ENCODE measurements at regions not wholly inside any gene's neighbourhood (a gene's known extent, or its start where the extent isn't known, plus 50 kb on each side); places are given as distances from the start of the nearest gene placed in this dataset.

DNA sequence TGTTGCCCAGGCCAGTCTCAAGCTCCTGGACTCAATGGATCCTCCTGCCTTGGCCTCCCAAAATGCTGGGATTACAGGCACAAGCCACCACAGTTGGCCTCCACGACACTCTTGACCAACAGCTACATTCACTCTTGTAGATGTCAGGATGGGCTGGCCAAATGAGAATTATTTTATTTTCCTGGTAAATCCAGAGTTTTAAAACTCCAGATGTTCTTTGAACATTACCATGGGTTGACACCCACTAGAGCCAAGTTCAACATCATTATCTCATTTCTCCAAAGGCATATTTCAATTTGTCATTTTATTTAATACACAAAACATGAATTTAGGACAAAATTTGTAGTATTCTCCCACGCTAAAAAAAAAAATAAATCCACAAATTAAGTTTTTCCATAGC lies 56.5 kb upstream of the FOXN3 start:
- no peaks in the 10 kb centered on the region for H3K9me1 ChIP-seq (ENCODE audit: control insufficient read depth, insufficient read depth, low read length)
- ATAC-seq, result no peak
- no peaks in the 10 kb centered on the region for H3K27me3 ChIP-seq (ENCODE audit: control insufficient read depth in 2 of 2, insufficient read depth in 2 of 2, low read length in 2 of 2)
- no peak for FAIRE-seq
- CTCF ChIA-PET (ENCODE audit: low intra/inter-chr PET ratio), result no interaction called here
- TF ChIP-seq PRMT5 (CRISPR knock-in tag; IDR thresholded peaks at IDR 0.05) (no peak), JUNB (CRISPR knock-in tag; conservative IDR thresholded peaks at IDR 0.05) (no peak), ZNF57 (CRISPR knock-in tag; IDR thresholded peaks at IDR 0.05) (no peak), ILK (tag; IDR thresholded peaks at IDR 0.05; ENCODE audit: borderline replicate concordance, low read depth) (no peak), FOXP1 (CRISPR knock-in tag; IDR thresholded peaks at IDR 0.05) (no peak)
- H2AFZ ChIP-seq (ENCODE audit: low read depth, low read length), result no peak overlapping the region
- no peaks in the 10 kb centered on the region for H3K79me2 ChIP-seq (ENCODE audit: control insufficient read depth, insufficient read depth, low read length)
- H3K36me3 ChIP-seq (ENCODE audit: control insufficient read depth, insufficient read depth, low read length), result no peaks in the 10 kb centered on the region
- WGBS (ENCODE audit: insufficient coverage, low coverage, missing lambda C conversion rate), result 0% methylated on average over 2 of the region's 2 CpGs
- H3K9me3 ChIP-seq (replicated peaks; ENCODE audit: control insufficient read depth, insufficient read depth, low read depth, low read length), result no peaks in the 10 kb centered on the region
- no peak for DNase-seq (ENCODE audit: extremely low read depth in 1 of 4, low spot score in 3 of 4)
- peaks cover 5 to 22% of the 10 kb centered on the region in 2 experiments; a peak in 4 of 5 replicates for H3K4me1 ChIP-seq (replicated peaks in 1 of 2; ENCODE audit: control insufficient read depth in 2 of 2, insufficient read depth in 2 of 2, low read length in 2 of 2)
- peaks cover 6% of the 10 kb centered on the region; the same call in 1 of the 2 replicates for H4K20me1 ChIP-seq (replicated peaks; ENCODE audit: control insufficient read depth, insufficient read depth, low read length)
- H3K4me3 ChIP-seq, result no peak overlapping the region
- POLR2A ChIA-PET, result interaction anchor here (0.5 kb wide), 1 partner anchor 8 kb away, joined by 3 read pairs; no protein-coding TSS in a partner anchor
- H3K9ac ChIP-seq (ENCODE audit: insufficient read depth in 1 of 2, low read depth in 2 of 2, low read length in 2 of 2), result no peak overlapping the region
- in situ Hi-C loops (cut with MboI), result no loop called here
- no TSS peak for BruUV-seq (replicated peaks)
- H3K27ac ChIP-seq (ENCODE audit: extremely low read depth, low read depth, low read length), result no peak overlapping the region
- intact Hi-C loops (cut with micrococcal nuclease), result no loop called here
- no peak overlapping the region for H3K4me2 ChIP-seq (ENCODE audit: insufficient read depth, low read length)

DNA sequence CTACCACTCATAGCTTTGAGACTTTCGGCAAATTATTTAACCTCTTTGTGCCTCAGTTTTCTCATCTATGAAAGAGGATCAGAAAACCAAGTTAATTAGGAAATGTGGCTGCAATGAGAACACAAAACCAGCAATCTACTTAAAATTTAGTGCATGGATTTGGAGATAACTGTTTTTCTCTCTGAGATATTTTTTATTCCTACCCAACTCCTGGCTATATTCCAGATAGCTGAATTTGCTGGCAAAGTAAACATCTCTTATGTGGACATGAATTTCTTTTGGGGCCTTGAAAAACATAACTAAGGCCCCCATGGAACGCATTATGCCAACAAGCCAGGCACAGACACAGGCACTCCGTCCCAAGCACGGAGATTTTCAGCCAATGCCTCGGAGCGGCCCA lies 53.4 kb upstream of the FOXN3 start:
- no peak for DNase-seq (ENCODE audit: extremely low read depth in 1 of 4, low spot score in 3 of 4)
- Histone ChIP-seq H3K27ac (ENCODE audit: extremely low read depth, low read depth, low read length) (no peak overlapping the region; the same call in 2 of the 3 replicates), H3K4me1 (replicated peaks in 1 of 2; ENCODE audit: control insufficient read depth in 2 of 2, insufficient read depth in 2 of 2, low read length in 2 of 2) (peaks cover 5 to 15% of the 10 kb centered on the region in 2 experiments; a peak in 4 of 5 replicates), H3K79me2 (ENCODE audit: control insufficient read depth, insufficient read depth, low read length) (no peaks in the 10 kb centered on the region), H2AFZ (ENCODE audit: low read depth, low read length) (no peak overlapping the region), H3K36me3 (ENCODE audit: control insufficient read depth, insufficient read depth, low read length) (no peaks in the 10 kb centered on the region), H3K9ac (ENCODE audit: insufficient read depth in 1 of 2, low read depth in 2 of 2, low read length in 2 of 2) (no peak overlapping the region), H4K20me1 (replicated peaks; ENCODE audit: control insufficient read depth, insufficient read depth, low read length) (peaks cover 6% of the 10 kb centered on the region; the same call in 1 of the 2 replicates), H3K27me3 (ENCODE audit: control insufficient read depth in 2 of 2, insufficient read depth in 2 of 2, low read length in 2 of 2) (no peaks in the 10 kb centered on the region), H3K9me1 (ENCODE audit: control insufficient read depth, insufficient read depth, low read length) (no peaks in the 10 kb centered on the region), H3K9me3 (replicated peaks; ENCODE audit: control insufficient read depth, insufficient read depth, low read depth, low read length) (no peaks in the 10 kb centered on the region), H3K4me2 (ENCODE audit: insufficient read depth, low read length) (no peak overlapping the region), H3K4me3 (no peak overlapping the region)
- ChIA-PET CTCF (ENCODE audit: low intra/inter-chr PET ratio) (no interaction called here), POLR2A (interaction anchor here (0.6 to 1.3 kb wide), 3 partner anchors 10 to 144 kb away, joined by 3 read pairs; no protein-coding TSS in a partner anchor)
- WGBS (ENCODE audit: insufficient coverage, low coverage, missing lambda C conversion rate), result 50% methylated on average over 6 of the region's 6 CpGs
- intact Hi-C loops (cut with micrococcal nuclease), result no loop called here
- no TSS peak for BruUV-seq (replicated peaks)
- in situ Hi-C loops (cut with MboI), result no loop called here
- no peak for FAIRE-seq
- ATAC-seq, result no peak
- TF ChIP-seq HCFC1 (IDR thresholded peaks at IDR 0.05; ENCODE audit: low read depth, low read length) (no peak), TBP (optimal IDR thresholded peaks at IDR 0.05; ENCODE audit: low read depth, low read length) (no peak), CBX1 (IDR thresholded peaks at IDR 0.05; ENCODE audit: low read depth) (no peak), TAF15 (IDR thresholded peaks at IDR 0.05; ENCODE audit: low read depth, low read length) (no peak), FOXK1 (CRISPR knock-in tag; IDR thresholded peaks at IDR 0.05; ENCODE audit: borderline replicate concordance) (no peak), ZNF436 (CRISPR knock-in tag; IDR thresholded peaks at IDR 0.05) (no peak), KAT8 (IDR thresholded peaks at IDR 0.05; ENCODE audit: low read depth) (no peak), SLC30A9 (CRISPR knock-in tag; IDR thresholded peaks at IDR 0.05) (no peak), FOXP1 (CRISPR knock-in tag; IDR thresholded peaks at IDR 0.05) (no peak), SIX5 (IDR thresholded peaks at IDR 0.05; ENCODE audit: borderline replicate concordance in 1 of 2, insufficient read depth in 1 of 2, low read depth in 1 of 2, low read length in 2 of 2) (no peak)
- TF ChIP-seq, protein P1, sequence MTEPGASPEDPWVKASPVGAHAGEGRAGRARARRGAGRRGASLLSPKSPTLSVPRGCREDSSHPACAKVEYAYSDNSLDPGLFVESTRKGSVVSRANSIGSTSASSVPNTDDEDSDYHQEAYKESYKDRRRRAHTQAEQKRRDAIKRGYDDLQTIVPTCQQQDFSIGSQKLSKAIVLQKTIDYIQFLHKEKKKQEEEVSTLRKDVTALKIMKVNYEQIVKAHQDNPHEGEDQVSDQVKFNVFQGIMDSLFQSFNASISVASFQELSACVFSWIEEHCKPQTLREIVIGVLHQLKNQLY (CRISPR knock-in tag; conservative IDR thresholded peaks at IDR 0.05), result no peak
- TF ChIP-seq, protein P2, sequence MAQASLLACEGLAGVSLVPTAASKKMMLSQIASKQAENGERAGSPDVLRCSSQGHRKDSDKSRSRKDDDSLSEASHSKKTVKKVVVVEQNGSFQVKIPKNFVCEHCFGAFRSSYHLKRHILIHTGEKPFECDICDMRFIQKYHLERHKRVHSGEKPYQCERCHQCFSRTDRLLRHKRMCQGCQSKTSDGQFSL (CRISPR knock-in tag; IDR thresholded peaks at IDR 0.05), result no peak
- TF ChIP-seq, protein P2 (tag; IDR thresholded peaks at IDR 0.05), result no peak
